Frontal cortex (tissue), 3 donors: ENCODE measurements at regions not wholly inside any gene's neighbourhood (a gene's known extent, or its start where the extent isn't known, plus 50 kb on each side); places are given as distances from the start of the nearest gene placed in this dataset.

Source experiments
- DNase-seq, 2 donors: peaks; one replicate each; pipeline ENCODE4 v3.0.0; 2012; ENCODE audit warnings: low spot score in 2 of 2
- FAIRE-seq: peaks from 2 replicates; lab custom pipeline; 2012; peaks lifted over from hg19 to GRCh38; lab: Jason Lieb, UNC
- donor health status: control.
- donor health status: control.
- donor health status: control.

DNA sequence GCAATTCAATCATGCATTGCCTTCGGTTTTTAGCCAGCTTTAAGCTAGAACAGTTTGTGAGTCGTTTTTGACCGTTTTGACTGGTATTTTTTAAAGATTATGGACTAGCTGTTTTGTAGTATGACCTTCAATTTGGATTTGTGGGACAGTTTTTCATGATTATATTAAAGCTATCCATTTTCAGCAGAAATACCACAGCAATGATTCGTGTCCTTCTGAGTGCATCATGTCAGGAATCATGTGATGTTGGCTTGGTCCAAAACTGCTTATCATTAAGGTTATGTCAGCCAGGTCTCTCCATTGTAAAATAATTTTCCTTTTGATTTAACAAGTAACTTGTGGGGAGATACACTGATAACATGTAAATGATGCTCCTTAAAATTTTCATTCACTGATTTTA, 229.0 kb downstream of the POSTN start:
- no peak for FAIRE-seq
- DNase-seq: no peak

- no peak for DNase-seq
- FAIRE-seq: no peak
Measured at GRCh38 chr13:37368501-37368900, 230.1 kb downstream of the POSTN start.

- FAIRE-seq: no peak
Measured at GRCh38 chr13:37366044-37366770, 232.4 kb downstream of the POSTN start.

DNA sequence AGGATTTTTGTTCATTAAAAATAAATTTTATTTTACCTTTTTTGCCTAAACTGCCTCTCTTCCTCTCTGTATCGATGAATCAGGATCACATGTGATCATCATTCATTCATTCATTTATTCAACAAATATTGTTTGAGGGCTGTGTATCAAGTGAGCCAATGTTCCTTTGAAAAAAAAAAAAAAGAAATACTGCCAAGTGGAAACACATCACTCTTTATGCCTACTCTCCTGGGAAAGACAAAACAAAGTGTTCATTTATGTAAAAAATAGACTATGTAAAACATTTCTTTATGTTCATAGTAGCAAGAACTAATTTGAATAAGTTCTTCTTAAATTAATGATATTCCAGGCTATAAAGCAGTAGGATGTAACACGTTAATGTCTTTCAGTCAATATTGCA, 233.1 kb downstream of the POSTN start:
- DNase-seq: no peak

More at GRCh38 chr13:37366044-37366770, 232.4 kb downstream of the POSTN start:
- DNase-seq: no peak

GRCh38 chr13:37364956-37365355, 233.6 kb downstream of the POSTN start:
- FAIRE-seq: peak; percentile 6
- no peak for DNase-seq

More for the DNA sequence above, 233.1 kb downstream of the POSTN start:
- FAIRE-seq: no peak

- DNase-seq (no peak), FAIRE-seq (no peak)
Measured at GRCh38 chr13:37364007-37364406, 234.6 kb downstream of the POSTN start.

DNA sequence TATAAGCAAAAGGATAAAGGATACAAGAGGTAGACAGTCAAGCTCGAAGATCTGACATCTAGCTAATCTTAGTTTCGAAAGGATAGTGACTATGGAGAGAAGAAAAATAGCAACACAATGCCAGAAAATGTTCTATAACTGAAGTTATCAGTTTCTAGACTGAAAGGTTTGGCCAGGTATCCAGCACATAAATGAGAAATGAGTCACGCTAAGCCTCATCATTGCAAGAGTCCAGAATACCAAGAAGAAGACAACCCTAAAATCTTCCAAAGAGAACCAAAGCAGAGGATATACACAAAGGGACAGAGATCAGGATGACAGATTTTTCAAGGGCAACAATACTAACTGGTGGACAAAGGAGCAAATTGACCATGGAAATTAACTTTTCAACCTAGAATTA, 237.0 kb downstream of the POSTN start:
- DNase-seq: no peak
- no peak for FAIRE-seq

DNA sequence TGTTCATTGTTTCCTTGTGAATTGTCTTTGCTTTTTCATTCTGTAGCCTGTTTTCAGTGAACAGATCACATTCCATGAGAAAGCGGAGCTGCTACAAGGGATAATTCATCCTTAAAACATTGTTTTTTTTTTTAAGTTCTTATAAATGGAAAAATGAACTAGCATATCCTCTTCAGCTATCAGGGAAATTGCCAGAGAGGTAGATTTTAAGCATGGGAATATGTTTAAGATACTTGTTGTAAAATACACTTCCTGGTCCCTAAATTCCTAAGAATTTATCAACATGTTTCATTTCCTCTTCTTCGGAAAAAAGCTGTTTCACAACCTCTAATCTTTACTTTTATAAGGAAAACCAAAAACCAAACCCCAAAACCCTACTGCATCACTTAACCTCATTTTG, 238.0 kb downstream of the POSTN start:
- FAIRE-seq: no peak
- no peak for DNase-seq

- FAIRE-seq (no peak), DNase-seq (no peak)
Measured at GRCh38 chr13:37357548-37357947, 241.0 kb downstream of the POSTN start.

DNA sequence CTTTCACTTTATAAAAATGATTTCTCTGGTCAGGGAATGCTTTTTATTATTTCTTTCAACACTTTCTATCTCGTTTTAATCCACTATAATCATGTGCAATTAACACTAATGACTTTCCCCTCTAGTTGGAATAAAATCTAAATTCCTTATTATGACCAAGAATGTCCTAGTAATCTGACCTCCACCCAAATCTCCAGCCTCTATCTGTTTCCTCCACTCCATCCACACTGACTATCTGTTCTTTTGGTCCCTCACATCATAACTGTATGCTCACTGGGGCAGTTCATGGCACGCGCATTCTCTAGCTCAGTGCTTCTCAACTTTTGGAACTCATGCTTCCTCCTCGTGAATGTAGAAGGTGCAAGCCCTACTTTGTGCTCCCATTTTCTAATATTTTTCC, 244.7 kb downstream of the POSTN start:
- DNase-seq (no peak), FAIRE-seq (no peak)

- FAIRE-seq (no peak), DNase-seq (no peak)
Measured at GRCh38 chr13:37351211-37351610, 245.7 kb upstream of the CSNK1A1L start.

DNA sequence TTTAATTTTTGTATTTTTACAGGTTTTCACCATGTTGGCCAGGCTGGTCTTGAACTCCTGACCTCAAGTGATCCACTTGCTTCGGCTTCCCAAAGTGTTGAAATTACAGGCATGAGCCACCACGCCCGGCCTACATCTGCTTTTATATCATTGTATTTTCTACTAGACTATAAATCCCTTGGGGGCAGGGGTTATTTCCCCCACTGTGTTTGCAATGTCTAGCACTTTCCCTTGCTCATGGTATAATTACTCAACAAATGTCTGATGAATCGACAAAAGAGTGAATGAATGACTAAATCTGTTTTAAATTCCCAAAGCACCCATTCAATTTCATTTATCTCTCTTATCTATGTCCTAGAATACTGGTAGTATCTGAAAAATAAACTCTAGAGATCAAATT, 244.5 kb upstream of the CSNK1A1L start:
- FAIRE-seq (no peak), DNase-seq (no peak)

GRCh38 chr13:37348916-37349643, 243.6 kb upstream of the CSNK1A1L start:
- FAIRE-seq: no peak
- no peak for DNase-seq

DNA sequence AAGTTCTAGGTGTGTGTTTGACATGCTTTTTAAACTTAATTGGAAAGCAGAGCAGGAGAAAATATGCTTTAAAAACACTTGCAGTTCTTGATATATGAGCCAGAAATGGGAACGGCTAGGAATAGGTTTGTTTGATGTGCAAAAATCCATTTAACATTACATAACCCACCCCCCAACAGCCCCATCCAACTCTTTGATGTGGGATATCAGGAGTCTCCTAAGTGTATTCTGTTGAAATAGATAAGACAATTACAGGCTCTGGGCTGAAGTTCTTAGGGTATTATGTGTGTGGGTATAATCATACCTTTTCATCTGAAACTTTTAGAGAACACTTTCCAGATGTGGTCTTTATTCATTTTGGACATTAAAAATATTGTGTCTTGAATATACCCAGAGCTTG, 240.4 kb upstream of the CSNK1A1L start:
- FAIRE-seq (no peak), DNase-seq (no peak)

- no peak for FAIRE-seq
- DNase-seq: no peak
Measured at GRCh38 chr13:37345391-37345790, 239.9 kb upstream of the CSNK1A1L start.

- no peak for FAIRE-seq
- DNase-seq: no peak
Measured at GRCh38 chr13:37344056-37344455, 238.6 kb upstream of the CSNK1A1L start.

DNA sequence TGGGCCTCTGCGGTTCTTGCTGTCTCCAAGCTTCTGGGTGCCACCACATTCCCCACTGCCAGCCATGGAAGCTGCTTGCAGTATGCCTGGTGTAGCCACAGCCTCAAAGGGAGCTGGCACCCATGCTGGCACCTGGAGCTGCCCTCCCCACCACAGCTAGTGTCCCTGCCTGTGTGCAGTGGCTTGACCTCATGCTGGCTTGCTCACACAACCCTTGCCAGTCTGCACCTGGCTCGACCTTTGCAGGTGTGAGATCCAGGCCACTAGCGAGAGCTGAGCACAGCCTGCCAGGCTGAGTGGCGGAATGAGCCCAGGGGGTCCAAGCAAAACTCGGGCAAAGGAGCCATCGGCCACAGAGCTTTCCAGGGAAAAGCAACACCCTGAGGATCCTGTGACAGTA, 236.7 kb upstream of the CSNK1A1L start:
- no peak for FAIRE-seq
- DNase-seq: no peak

DNA sequence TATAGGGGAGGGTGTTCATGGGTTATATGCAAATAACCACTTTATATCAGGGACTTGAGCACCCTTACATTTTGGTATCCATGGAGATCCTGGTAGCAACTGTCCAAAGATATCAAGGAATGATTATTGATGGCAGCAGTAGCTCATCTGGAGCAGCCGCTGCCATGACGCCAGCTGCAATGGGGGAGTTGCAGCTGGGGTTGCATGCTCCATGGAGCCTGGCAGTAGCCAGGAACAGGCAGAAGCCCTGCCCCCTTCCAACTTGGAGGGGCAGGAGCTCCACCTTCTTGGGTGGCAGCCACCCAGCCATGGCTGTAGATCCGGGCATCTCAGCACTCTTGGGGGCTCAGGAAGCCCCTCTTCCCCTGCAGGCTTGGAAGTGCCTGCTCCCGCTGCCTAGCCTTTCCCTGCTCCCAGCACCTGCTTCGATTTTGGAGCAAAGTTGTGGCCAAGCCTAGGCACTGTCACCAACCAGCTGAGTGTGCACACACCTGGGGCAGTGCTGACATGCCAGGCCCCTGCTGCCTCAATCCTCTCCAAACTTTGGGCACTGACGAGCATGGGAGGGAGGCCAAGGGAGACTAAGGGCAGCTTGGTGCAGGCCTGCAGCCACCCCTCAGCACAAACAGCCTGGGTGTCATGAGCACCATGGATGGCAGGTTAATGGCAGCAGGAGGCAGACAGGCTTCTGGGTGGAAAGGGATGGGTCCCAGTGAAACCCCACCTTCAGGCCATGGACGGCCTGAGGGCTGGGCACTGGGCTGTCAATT, 235.6 kb upstream of the CSNK1A1L start:
- FAIRE-seq (no peak), DNase-seq (no peak)

GRCh38 chr13:37339386-37339735, 233.9 kb upstream of the CSNK1A1L start:
- DNase-seq (no peak), FAIRE-seq (no peak)

DNA sequence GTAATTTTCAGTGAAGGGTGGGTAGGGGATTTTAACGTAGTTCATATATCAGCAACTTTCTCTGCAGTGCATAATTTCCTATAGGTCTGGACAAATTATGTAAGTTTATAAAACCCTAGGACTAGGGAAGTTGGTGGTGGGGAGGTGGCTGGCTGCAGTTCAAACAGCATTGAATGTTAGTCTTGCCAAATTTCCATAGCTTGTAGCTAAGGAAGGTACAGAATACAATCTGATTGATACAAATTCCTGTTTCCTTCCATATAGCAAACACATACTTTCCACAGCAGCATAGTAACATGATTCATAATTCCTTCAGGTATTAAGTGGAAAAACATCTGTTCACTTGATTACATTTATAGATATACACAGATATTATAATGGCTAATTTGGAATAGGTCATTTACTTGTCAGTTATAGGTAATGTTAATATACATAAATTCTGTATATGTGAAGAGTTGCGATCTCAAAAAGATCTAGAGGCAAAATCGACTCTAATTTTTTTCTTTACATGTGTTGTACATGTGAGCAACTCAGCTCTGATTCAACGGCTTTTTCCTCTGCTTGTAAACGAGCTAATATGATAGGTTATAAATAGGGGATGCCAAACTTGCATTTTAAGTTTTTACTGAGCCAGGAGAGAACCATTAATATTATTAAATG, 233.4 kb upstream of the CSNK1A1L start:
- FAIRE-seq (no peak), DNase-seq (no peak)
